GM23338 (cell line): ENCODE measurements at regions not wholly inside any gene's neighbourhood (a gene's known extent, or its start where the extent isn't known, plus 50 kb on each side); places are given as distances from the start of the nearest gene placed in this dataset.

Experiments used
- ATAC-seq: fragments of 200-7000 bp; cut with Tn5 transposase; 3 replicates; pipeline ENCODE4 v1.9.1; 2020
- DNase-seq: peaks from one replicate; pipeline ENCODE4 v3.0.0-alpha.2; 2015; ENCODE audit warnings: low spot score
- H2AFZ ChIP-seq: fragments of 200-600 bp; sonication (generic); 2 replicates; pipeline ENCODE4 v1.8.0; 2016; ENCODE audit warnings: antibody characterized with exemption, mild to moderate bottlenecking, moderate library complexity
- H3F3A ChIP-seq: fragments of 200-600 bp; sonication (generic); replicated peaks from 2 replicates; pipeline ENCODE4 v1.8.0; 2017; ENCODE audit warnings: antibody characterized with exemption, mixed run types, low read depth
- H3K27ac ChIP-seq: fragments of 200-600 bp; sonication (generic); 2 replicates; pipeline ENCODE4 v1.6.1; 2016; ENCODE audit warnings: low read depth
- H3K27me3 ChIP-seq: fragments of 200-600 bp; sonication (generic); 2 replicates; pipeline ENCODE4 v1.8.0; 2016; ENCODE audit warnings: mild to moderate bottlenecking, mixed run types, moderate library complexity; ENCODE audit not compliant: insufficient read depth
- H3K36me3 ChIP-seq: fragments of 200-600 bp; sonication (generic); 2 replicates; pipeline ENCODE4 v1.8.0; 2016; ENCODE audit warnings: mild to moderate bottlenecking; ENCODE audit not compliant: insufficient read depth
- H3K4me1 ChIP-seq: fragments of 200-600 bp; sonication (generic); 2 replicates; pipeline ENCODE4 v1.8.0; 2016; ENCODE audit warnings: mild to moderate bottlenecking, moderate library complexity; ENCODE audit not compliant: insufficient read depth
- H3K4me2 ChIP-seq: fragments of 200-600 bp; sonication (generic); 2 replicates; pipeline ENCODE4 v1.7.1; 2017; ENCODE audit warnings: mixed run types
- H3K4me3 ChIP-seq: fragments of 200-600 bp; sonication (generic); 2 replicates; pipeline ENCODE4 v1.6.1; 2016; ENCODE audit warnings: mixed run types
- H3K79me2 ChIP-seq: fragments of 200-600 bp; sonication (generic); replicated peaks from 2 replicates; pipeline ENCODE4 v1.8.0; 2017; ENCODE audit warnings: mild to moderate bottlenecking; ENCODE audit not compliant: insufficient read depth
- H3K9me2 ChIP-seq: fragments of 200-600 bp; sonication (generic); 2 replicates; pipeline ENCODE4 v1.8.0; 2017; ENCODE audit not compliant: insufficient read depth
- H4K20me1 ChIP-seq: fragments of 200-600 bp; sonication (generic); replicated peaks from 2 replicates; pipeline ENCODE4 v1.8.0; 2017; ENCODE audit warnings: mild to moderate bottlenecking; ENCODE audit not compliant: insufficient read depth
- H3K27ac Mint-ChIP-seq: 2 replicates; pipeline ENCODE4 v1.8.0; 2020; ENCODE audit warnings: inconsistent platforms, mild to moderate bottlenecking, moderate library complexity, mixed read lengths
- H3K27me3 Mint-ChIP-seq: 3 replicates; pipeline ENCODE4 v1.8.0; 2022; ENCODE audit warnings: low read depth, mild to moderate bottlenecking, moderate library complexity, mixed read lengths, inconsistent platforms; ENCODE audit not compliant: insufficient read depth, poor library complexity
- H3K36me3 Mint-ChIP-seq: 3 replicates; pipeline ENCODE4 v1.8.0; 2021; ENCODE audit warnings: low read depth, mild to moderate bottlenecking, inconsistent platforms, moderate library complexity, mixed read lengths
- H3K4me1 Mint-ChIP-seq: 3 replicates; pipeline ENCODE4 v1.8.0; 2020; ENCODE audit warnings: mild to moderate bottlenecking, inconsistent platforms, mixed read lengths
- H3K4me3 Mint-ChIP-seq: 3 replicates; pipeline ENCODE4 v1.8.0; 2021; ENCODE audit warnings: moderate library complexity, mild to moderate bottlenecking, inconsistent platforms, mixed read lengths
- H3K9me3 Mint-ChIP-seq: 3 replicates; pipeline ENCODE4 v1.8.0; 2020; ENCODE audit warnings: moderate library complexity, mild to moderate bottlenecking, inconsistent platforms, mixed read lengths
- CREB1 ChIP-seq: fragments of 250-450 bp; sonication (Bioruptor Pico); IDR thresholded peaks from 2 replicates; pipeline ENCODE4 v1.5.0; 2020; ENCODE audit warnings: low read depth, mild to moderate bottlenecking, moderate library complexity
- ETS1 ChIP-seq: IDR thresholded peaks from 2 replicates; pipeline ENCODE4 v1.6.1; 2016; ENCODE audit warnings: antibody characterized with exemption
- EZH2 ChIP-seq: fragments of 200-600 bp; sonication (generic); IDR thresholded peaks from one replicate; pipeline ENCODE4 v1.8.0; 2017; ENCODE audit warnings: antibody characterized with exemption, mild to moderate bottlenecking, low read depth; ENCODE audit not compliant: unreplicated experiment
- EZH2phosphoT487 ChIP-seq: fragments of 200-600 bp; sonication (generic); IDR thresholded peaks from one replicate; pipeline ENCODE4 v1.8.1; 2018; ENCODE audit warnings: antibody characterized with exemption; ENCODE audit not compliant: unreplicated experiment
- JUNB ChIP-seq: IDR thresholded peaks from one replicate; pipeline ENCODE4 v1.6.1; 2016; ENCODE audit warnings: antibody characterized with exemption; ENCODE audit not compliant: unreplicated experiment
- NANOG ChIP-seq: IDR thresholded peaks from 2 replicates; pipeline ENCODE4 v1.6.1; 2016; ENCODE audit warnings: antibody characterized with exemption, borderline replicate concordance
- POLR2AphosphoS5 ChIP-seq: IDR thresholded peaks from 2 replicates; pipeline ENCODE4 v1.6.1; 2016; ENCODE audit warnings: antibody characterized with exemption, low read depth
- REST ChIP-seq: IDR thresholded peaks from one replicate; pipeline ENCODE4 v1.6.1; 2018; ENCODE audit warnings: antibody characterized with exemption; ENCODE audit not compliant: unreplicated experiment
- STAT1 ChIP-seq: IDR thresholded peaks from one replicate; pipeline ENCODE4 v1.6.1; 2016; ENCODE audit warnings: antibody characterized with exemption; ENCODE audit not compliant: unreplicated experiment
- ZNF114 ChIP-seq: fragments of 250-450 bp; sonication (Bioruptor Pico); IDR thresholded peaks from 2 replicates; pipeline ENCODE4 v1.5.0; 2020; ENCODE audit warnings: mild to moderate bottlenecking, moderate library complexity
- ZNF331 ChIP-seq: fragments of 250-450 bp; sonication (Bioruptor Pico); IDR thresholded peaks from 2 replicates; pipeline ENCODE4 v1.5.0; 2020; ENCODE audit warnings: low read depth, mild to moderate bottlenecking, moderate library complexity
- ZNF462 ChIP-seq: fragments of 250-450 bp; sonication (Bioruptor Pico); IDR thresholded peaks from 2 replicates; pipeline ENCODE4 v1.5.0; 2020; ENCODE audit warnings: mild to moderate bottlenecking, moderate library complexity
- TF ChIP-seq, protein P1 (sequence below), 2 experiments: fragments of 200-600 bp in 1 of 2; sonication (generic) in 1 of 2; conservative IDR thresholded peaks; 2 replicates each; pipeline versions ENCODE4 v1.5.1 to v1.6.1; 2016 to 2017; ENCODE audit warnings: antibody characterized with exemption in 2 of 2, low read depth in 2 of 2, mild to moderate bottlenecking in 2 of 2, moderate library complexity in 1 of 2

GRCh38 chr2:66813525-66813924, 378.6 kb downstream of the MEIS1 start (continued):
- TF ChIP-seq NANOG (no peak), EZH2 (no peak), CREB1 (CRISPR knock-in tag) (no peak), STAT1 (no peak)

DNA sequence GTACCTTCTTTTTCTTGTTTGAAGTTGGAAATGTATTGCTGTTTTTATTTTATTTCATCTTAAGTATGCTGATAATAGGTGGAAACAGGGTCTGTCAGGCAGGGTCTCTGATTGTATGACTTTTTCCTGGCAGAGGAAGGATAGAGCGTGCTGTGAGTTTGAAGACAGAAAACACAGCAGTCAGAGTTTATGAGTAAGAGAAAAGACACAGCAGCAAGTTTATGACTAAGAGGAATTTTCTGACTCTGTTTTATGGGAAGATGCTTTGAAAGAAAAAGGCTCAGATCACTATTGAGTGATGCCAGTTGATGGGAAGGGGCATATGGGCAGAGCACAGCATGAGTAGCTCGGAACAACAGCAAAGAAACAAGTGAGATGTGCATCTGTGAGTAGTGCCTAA, 379.1 kb downstream of the MEIS1 start:
- no peak for DNase-seq
- ATAC-seq: no peak
- H3F3A ChIP-seq: no peaks in the 10 kb centered on the region
- Mint-ChIP-seq H3K27me3 (no peaks in the 10 kb centered on the region), H3K9me3 (peaks cover 6% of the 10 kb centered on the region), H3K4me1 (no peaks in the 10 kb centered on the region), H3K36me3 (no peaks in the 10 kb centered on the region), H3K4me3 (no peak overlapping the region), H3K27ac (no peak overlapping the region)
- no peaks in the 10 kb centered on the region for H3K4me1 ChIP-seq
- H3K4me3 ChIP-seq: no peak overlapping the region
- H3K4me2 ChIP-seq: no peak overlapping the region
- H2AFZ ChIP-seq: no peak overlapping the region
- no peaks in the 10 kb centered on the region for H3K79me2 ChIP-seq
- 0 out of 2 replicates have a peak, but pooled peaks cover 5% of the 10 kb centered on the region for H3K36me3 ChIP-seq
- H4K20me1 ChIP-seq: no peaks in the 10 kb centered on the region
- TF ChIP-seq CREB1 (CRISPR knock-in tag) (no peak), ZNF462 (no peak), ETS1 (no peak), ZNF331 (CRISPR knock-in tag) (no peak), EZH2 (no peak), POLR2AphosphoS5 (no peak), NANOG (no peak), ZNF114 (CRISPR knock-in tag) (no peak), REST (no peak), JUNB (no peak), EZH2phosphoT487 (no peak), STAT1 (no peak)
- TF ChIP-seq, protein P1, sequence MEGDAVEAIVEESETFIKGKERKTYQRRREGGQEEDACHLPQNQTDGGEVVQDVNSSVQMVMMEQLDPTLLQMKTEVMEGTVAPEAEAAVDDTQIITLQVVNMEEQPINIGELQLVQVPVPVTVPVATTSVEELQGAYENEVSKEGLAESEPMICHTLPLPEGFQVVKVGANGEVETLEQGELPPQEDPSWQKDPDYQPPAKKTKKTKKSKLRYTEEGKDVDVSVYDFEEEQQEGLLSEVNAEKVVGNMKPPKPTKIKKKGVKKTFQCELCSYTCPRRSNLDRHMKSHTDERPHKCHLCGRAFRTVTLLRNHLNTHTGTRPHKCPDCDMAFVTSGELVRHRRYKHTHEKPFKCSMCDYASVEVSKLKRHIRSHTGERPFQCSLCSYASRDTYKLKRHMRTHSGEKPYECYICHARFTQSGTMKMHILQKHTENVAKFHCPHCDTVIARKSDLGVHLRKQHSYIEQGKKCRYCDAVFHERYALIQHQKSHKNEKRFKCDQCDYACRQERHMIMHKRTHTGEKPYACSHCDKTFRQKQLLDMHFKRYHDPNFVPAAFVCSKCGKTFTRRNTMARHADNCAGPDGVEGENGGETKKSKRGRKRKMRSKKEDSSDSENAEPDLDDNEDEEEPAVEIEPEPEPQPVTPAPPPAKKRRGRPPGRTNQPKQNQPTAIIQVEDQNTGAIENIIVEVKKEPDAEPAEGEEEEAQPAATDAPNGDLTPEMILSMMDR (conservative IDR thresholded peaks at IDR 0.05; ENCODE audit: low read depth in 2 of 2): no peak
- no peaks in the 10 kb centered on the region for H3K9me2 ChIP-seq
- no peak overlapping the region for H3K27ac ChIP-seq
- H3K27me3 ChIP-seq: no peaks in the 10 kb centered on the region
